ENCODE measurements at regions not wholly inside any gene's neighbourhood (a gene's known extent, or its start where the extent isn't known, plus 50 kb on each side); places are given as distances from the start of the nearest gene placed in this dataset.

GRCh38 chr5:13316176-13316575 lies 628.3 kb downstream of the DNAH5 start:
- H2AFZ ChIP-seq (ENCODE audit: low read length, unreplicated experiment): no peak overlapping the region
- H3K4me3 ChIP-seq (ENCODE audit: low read depth, low read length): no peak overlapping the region

GRCh38 chr5:13307480-13307879 lies 637.0 kb downstream of the DNAH5 start:
- H3K36me3 ChIP-seq (ENCODE audit: insufficient read depth, low read length): no peaks in the 10 kb centered on the region
- no peak overlapping the region for H3K4me3 ChIP-seq (ENCODE audit: low read depth, low read length)
- no peak overlapping the region for H3K27ac ChIP-seq (ENCODE audit: low read depth, low read length)
- no peak overlapping the region for H2AFZ ChIP-seq (ENCODE audit: low read length, unreplicated experiment)
- H3K27me3 ChIP-seq (ENCODE audit: insufficient read depth, low read length): no peaks in the 10 kb centered on the region; the same call in 1 of the 2 replicates
- H3K4me1 ChIP-seq (ENCODE audit: control insufficient read depth, insufficient read depth, low read length, unreplicated experiment): no peaks in the 10 kb centered on the region
- H3K79me2 ChIP-seq (ENCODE audit: control insufficient read depth, insufficient read depth, low read length, unreplicated experiment): no peaks in the 10 kb centered on the region

More at GRCh38 chr5:13316176-13316575, 628.3 kb downstream of the DNAH5 start:
- H3K79me2 ChIP-seq (ENCODE audit: control insufficient read depth, insufficient read depth, low read length, unreplicated experiment): no peaks in the 10 kb centered on the region
- H3K4me1 ChIP-seq (ENCODE audit: control insufficient read depth, insufficient read depth, low read length, unreplicated experiment): no peaks in the 10 kb centered on the region
- no peaks in the 10 kb centered on the region for H3K36me3 ChIP-seq (ENCODE audit: insufficient read depth, low read length)
- H3K27me3 ChIP-seq (ENCODE audit: insufficient read depth, low read length): no peaks in the 10 kb centered on the region
- no peak overlapping the region for H3K27ac ChIP-seq (ENCODE audit: low read depth, low read length)

- H3K27ac ChIP-seq (ENCODE audit: low read depth, low read length): no peak overlapping the region
- no peaks in the 10 kb centered on the region for H3K79me2 ChIP-seq (ENCODE audit: control insufficient read depth, insufficient read depth, low read length, unreplicated experiment)
- H3K36me3 ChIP-seq (ENCODE audit: insufficient read depth, low read length): no peaks in the 10 kb centered on the region
- no peaks in the 10 kb centered on the region; the same call in 1 of the 2 replicates for H3K27me3 ChIP-seq (ENCODE audit: insufficient read depth, low read length)
- no peak overlapping the region for H3K4me3 ChIP-seq (ENCODE audit: low read depth, low read length)
- no peaks in the 10 kb centered on the region for H3K4me1 ChIP-seq (ENCODE audit: control insufficient read depth, insufficient read depth, low read length, unreplicated experiment)
- H2AFZ ChIP-seq (ENCODE audit: low read length, unreplicated experiment): no peak overlapping the region
Measured at GRCh38 chr5:13303445-13303844, 641.0 kb downstream of the DNAH5 start.

GRCh38 chr5:13278811-13279210 lies 665.7 kb downstream of the DNAH5 start:
- Histone ChIP-seq H3K4me3 (ENCODE audit: low read depth, low read length) (no peak overlapping the region), H2AFZ (ENCODE audit: low read length, unreplicated experiment) (no peak overlapping the region), H3K4me1 (ENCODE audit: control insufficient read depth, insufficient read depth, low read length, unreplicated experiment) (no peaks in the 10 kb centered on the region), H3K79me2 (ENCODE audit: control insufficient read depth, insufficient read depth, low read length, unreplicated experiment) (no peaks in the 10 kb centered on the region), H3K27ac (ENCODE audit: low read depth, low read length) (no peak overlapping the region), H3K27me3 (ENCODE audit: insufficient read depth, low read length) (no peaks in the 10 kb centered on the region), H3K36me3 (ENCODE audit: insufficient read depth, low read length) (no peaks in the 10 kb centered on the region)

GRCh38 chr5:13278148-13278547 lies 666.3 kb downstream of the DNAH5 start:
- H3K36me3 ChIP-seq (ENCODE audit: insufficient read depth, low read length): no peaks in the 10 kb centered on the region
- H3K27ac ChIP-seq (ENCODE audit: low read depth, low read length): no peak overlapping the region
- no peak overlapping the region for H3K4me3 ChIP-seq (ENCODE audit: low read depth, low read length)
- H3K79me2 ChIP-seq (ENCODE audit: control insufficient read depth, insufficient read depth, low read length, unreplicated experiment): no peaks in the 10 kb centered on the region
- H3K4me1 ChIP-seq (ENCODE audit: control insufficient read depth, insufficient read depth, low read length, unreplicated experiment): no peaks in the 10 kb centered on the region
- no peaks in the 10 kb centered on the region for H3K27me3 ChIP-seq (ENCODE audit: insufficient read depth, low read length)
- H2AFZ ChIP-seq (ENCODE audit: low read length, unreplicated experiment): no peak overlapping the region

GRCh38 chr5:13276156-13276555 lies 668.3 kb downstream of the DNAH5 start:
- no peaks in the 10 kb centered on the region for H3K27me3 ChIP-seq (ENCODE audit: insufficient read depth, low read length)
- H3K4me1 ChIP-seq (ENCODE audit: control insufficient read depth, insufficient read depth, low read length, unreplicated experiment): no peaks in the 10 kb centered on the region
- no peak overlapping the region for H2AFZ ChIP-seq (ENCODE audit: low read length, unreplicated experiment)
- H3K36me3 ChIP-seq (ENCODE audit: insufficient read depth, low read length): no peaks in the 10 kb centered on the region
- no peak overlapping the region for H3K27ac ChIP-seq (ENCODE audit: low read depth, low read length)
- no peaks in the 10 kb centered on the region for H3K79me2 ChIP-seq (ENCODE audit: control insufficient read depth, insufficient read depth, low read length, unreplicated experiment)
- H3K4me3 ChIP-seq (ENCODE audit: low read depth, low read length): no peak overlapping the region

GRCh38 chr5:13263701-13264100 lies 680.8 kb downstream of the DNAH5 start:
- H3K4me3 ChIP-seq (ENCODE audit: low read depth, low read length): no peak overlapping the region
- H3K4me1 ChIP-seq (ENCODE audit: control insufficient read depth, insufficient read depth, low read length, unreplicated experiment): no peaks in the 10 kb centered on the region
- no peaks in the 10 kb centered on the region for H3K79me2 ChIP-seq (ENCODE audit: control insufficient read depth, insufficient read depth, low read length, unreplicated experiment)
- H2AFZ ChIP-seq (ENCODE audit: low read length, unreplicated experiment): no peak overlapping the region
- no peaks in the 10 kb centered on the region for H3K36me3 ChIP-seq (ENCODE audit: insufficient read depth, low read length)
- no peaks in the 10 kb centered on the region for H3K27me3 ChIP-seq (ENCODE audit: insufficient read depth, low read length)
- H3K27ac ChIP-seq (ENCODE audit: low read depth, low read length): no peak overlapping the region

GRCh38 chr5:13253111-13253510 lies 691.4 kb downstream of the DNAH5 start:
- H3K27me3 ChIP-seq (ENCODE audit: insufficient read depth, low read length): no peaks in the 10 kb centered on the region
- H2AFZ ChIP-seq (ENCODE audit: low read length, unreplicated experiment): no peak overlapping the region
- H3K79me2 ChIP-seq (ENCODE audit: control insufficient read depth, insufficient read depth, low read length, unreplicated experiment): no peaks in the 10 kb centered on the region
- H3K4me3 ChIP-seq (ENCODE audit: low read depth, low read length): no peak overlapping the region
- H3K4me1 ChIP-seq (ENCODE audit: control insufficient read depth, insufficient read depth, low read length, unreplicated experiment): peaks cover 17% of the 10 kb centered on the region
- no peaks in the 10 kb centered on the region for H3K36me3 ChIP-seq (ENCODE audit: insufficient read depth, low read length)
- no peak overlapping the region for H3K27ac ChIP-seq (ENCODE audit: low read depth, low read length)

GRCh38 chr5:13252699-13253098 lies 691.8 kb downstream of the DNAH5 start:
- H2AFZ ChIP-seq (ENCODE audit: low read length, unreplicated experiment): no peak overlapping the region
- H3K27ac ChIP-seq (ENCODE audit: low read depth, low read length): no peak overlapping the region
- no peaks in the 10 kb centered on the region for H3K27me3 ChIP-seq (ENCODE audit: insufficient read depth, low read length)
- H3K4me3 ChIP-seq (ENCODE audit: low read depth, low read length): no peak overlapping the region
- peaks cover 17% of the 10 kb centered on the region for H3K4me1 ChIP-seq (ENCODE audit: control insufficient read depth, insufficient read depth, low read length, unreplicated experiment)
- H3K79me2 ChIP-seq (ENCODE audit: control insufficient read depth, insufficient read depth, low read length, unreplicated experiment): no peaks in the 10 kb centered on the region
- no peaks in the 10 kb centered on the region for H3K36me3 ChIP-seq (ENCODE audit: insufficient read depth, low read length)

GRCh38 chr5:13251623-13252376 lies 692.7 kb downstream of the DNAH5 start:
- Histone ChIP-seq H3K79me2 (ENCODE audit: control insufficient read depth, insufficient read depth, low read length, unreplicated experiment) (no peaks in the 10 kb centered on the region), H3K4me3 (ENCODE audit: low read depth, low read length) (peak overlapping the region; percentile 21; the same call in 1 of the 2 replicates), H3K27ac (ENCODE audit: low read depth, low read length) (no peak overlapping the region), H3K4me1 (ENCODE audit: control insufficient read depth, insufficient read depth, low read length, unreplicated experiment) (peaks cover 17% of the 10 kb centered on the region), H3K27me3 (ENCODE audit: insufficient read depth, low read length) (no peaks in the 10 kb centered on the region), H3K36me3 (ENCODE audit: insufficient read depth, low read length) (no peaks in the 10 kb centered on the region), H2AFZ (ENCODE audit: low read length, unreplicated experiment) (no peak overlapping the region)

All from ACC112 (cell line).